ENCODE measurements at regions not wholly inside any gene's neighbourhood (a gene's known extent, or its start where the extent isn't known, plus 50 kb on each side); places are given as distances from the start of the nearest gene placed in this dataset.

GRCh38 chr2:12615509-12615908 is 101.2 kb upstream of the TRIB2 start:
- no peaks in the 10 kb centered on the region for H3K4me1 ChIP-seq (ENCODE audit: control insufficient read depth in 1 of 2, insufficient read depth in 2 of 2, low read length in 2 of 2)
- TF ChIP-seq SP1 (IDR thresholded peaks at IDR 0.05; ENCODE audit: low read depth): no peak
- TF ChIP-seq, protein P1, sequence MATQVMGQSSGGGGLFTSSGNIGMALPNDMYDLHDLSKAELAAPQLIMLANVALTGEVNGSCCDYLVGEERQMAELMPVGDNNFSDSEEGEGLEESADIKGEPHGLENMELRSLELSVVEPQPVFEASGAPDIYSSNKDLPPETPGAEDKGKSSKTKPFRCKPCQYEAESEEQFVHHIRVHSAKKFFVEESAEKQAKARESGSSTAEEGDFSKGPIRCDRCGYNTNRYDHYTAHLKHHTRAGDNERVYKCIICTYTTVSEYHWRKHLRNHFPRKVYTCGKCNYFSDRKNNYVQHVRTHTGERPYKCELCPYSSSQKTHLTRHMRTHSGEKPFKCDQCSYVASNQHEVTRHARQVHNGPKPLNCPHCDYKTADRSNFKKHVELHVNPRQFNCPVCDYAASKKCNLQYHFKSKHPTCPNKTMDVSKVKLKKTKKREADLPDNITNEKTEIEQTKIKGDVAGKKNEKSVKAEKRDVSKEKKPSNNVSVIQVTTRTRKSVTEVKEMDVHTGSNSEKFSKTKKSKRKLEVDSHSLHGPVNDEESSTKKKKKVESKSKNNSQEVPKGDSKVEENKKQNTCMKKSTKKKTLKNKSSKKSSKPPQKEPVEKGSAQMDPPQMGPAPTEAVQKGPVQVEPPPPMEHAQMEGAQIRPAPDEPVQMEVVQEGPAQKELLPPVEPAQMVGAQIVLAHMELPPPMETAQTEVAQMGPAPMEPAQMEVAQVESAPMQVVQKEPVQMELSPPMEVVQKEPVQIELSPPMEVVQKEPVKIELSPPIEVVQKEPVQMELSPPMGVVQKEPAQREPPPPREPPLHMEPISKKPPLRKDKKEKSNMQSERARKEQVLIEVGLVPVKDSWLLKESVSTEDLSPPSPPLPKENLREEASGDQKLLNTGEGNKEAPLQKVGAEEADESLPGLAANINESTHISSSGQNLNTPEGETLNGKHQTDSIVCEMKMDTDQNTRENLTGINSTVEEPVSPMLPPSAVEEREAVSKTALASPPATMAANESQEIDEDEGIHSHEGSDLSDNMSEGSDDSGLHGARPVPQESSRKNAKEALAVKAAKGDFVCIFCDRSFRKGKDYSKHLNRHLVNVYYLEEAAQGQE (IDR thresholded peaks at IDR 0.05; ENCODE audit: low read depth): no peak
- TF ChIP-seq POLR2AphosphoS5 (IDR thresholded peaks at IDR 0.05; ENCODE audit: low read depth, low read length): no peak
- TF ChIP-seq, protein P2, sequence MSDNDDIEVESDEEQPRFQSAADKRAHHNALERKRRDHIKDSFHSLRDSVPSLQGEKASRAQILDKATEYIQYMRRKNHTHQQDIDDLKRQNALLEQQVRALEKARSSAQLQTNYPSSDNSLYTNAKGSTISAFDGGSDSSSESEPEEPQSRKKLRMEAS (IDR thresholded peaks at IDR 0.05): no peak
- TF ChIP-seq ZNF274 (IDR thresholded peaks at IDR 0.05; ENCODE audit: low read depth, low read length): no peak
- no peak for TF ChIP-seq POLR2A (IDR thresholded peaks at IDR 0.05; ENCODE audit: borderline replicate concordance, extremely low read depth, insufficient read depth, insufficient read length)
- TF ChIP-seq JUND (IDR thresholded peaks at IDR 0.05): no peak
- TF ChIP-seq EZH2phosphoT487 (IDR thresholded peaks at IDR 0.05; ENCODE audit: borderline replicate concordance): no peak
- no peak for TF ChIP-seq YY1 (IDR thresholded peaks at IDR 0.05; ENCODE audit: extremely low read depth, insufficient replicate concordance, low read depth, low read length)
- no peak for TF ChIP-seq CEBPB (IDR thresholded peaks at IDR 0.05; ENCODE audit: low read depth)
- TF ChIP-seq, protein P3, sequence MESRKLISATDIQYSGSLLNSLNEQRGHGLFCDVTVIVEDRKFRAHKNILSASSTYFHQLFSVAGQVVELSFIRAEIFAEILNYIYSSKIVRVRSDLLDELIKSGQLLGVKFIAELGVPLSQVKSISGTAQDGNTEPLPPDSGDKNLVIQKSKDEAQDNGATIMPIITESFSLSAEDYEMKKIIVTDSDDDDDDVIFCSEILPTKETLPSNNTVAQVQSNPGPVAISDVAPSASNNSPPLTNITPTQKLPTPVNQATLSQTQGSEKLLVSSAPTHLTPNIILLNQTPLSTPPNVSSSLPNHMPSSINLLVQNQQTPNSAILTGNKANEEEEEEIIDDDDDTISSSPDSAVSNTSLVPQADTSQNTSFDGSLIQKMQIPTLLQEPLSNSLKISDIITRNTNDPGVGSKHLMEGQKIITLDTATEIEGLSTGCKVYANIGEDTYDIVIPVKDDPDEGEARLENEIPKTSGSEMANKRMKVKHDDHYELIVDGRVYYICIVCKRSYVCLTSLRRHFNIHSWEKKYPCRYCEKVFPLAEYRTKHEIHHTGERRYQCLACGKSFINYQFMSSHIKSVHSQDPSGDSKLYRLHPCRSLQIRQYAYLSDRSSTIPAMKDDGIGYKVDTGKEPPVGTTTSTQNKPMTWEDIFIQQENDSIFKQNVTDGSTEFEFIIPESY (IDR thresholded peaks at IDR 0.05; ENCODE audit: extremely low read depth, insufficient replicate concordance, low read length): no peak
- TF ChIP-seq ELF1 (IDR thresholded peaks at IDR 0.05; ENCODE audit: borderline replicate concordance, low read depth): no peak
- no peak for TF ChIP-seq CBX3 (IDR thresholded peaks at IDR 0.05; ENCODE audit: low read depth)
- TF ChIP-seq EGR1 (IDR thresholded peaks at IDR 0.05; ENCODE audit: low read depth): no peak
- TF ChIP-seq, protein P4, sequence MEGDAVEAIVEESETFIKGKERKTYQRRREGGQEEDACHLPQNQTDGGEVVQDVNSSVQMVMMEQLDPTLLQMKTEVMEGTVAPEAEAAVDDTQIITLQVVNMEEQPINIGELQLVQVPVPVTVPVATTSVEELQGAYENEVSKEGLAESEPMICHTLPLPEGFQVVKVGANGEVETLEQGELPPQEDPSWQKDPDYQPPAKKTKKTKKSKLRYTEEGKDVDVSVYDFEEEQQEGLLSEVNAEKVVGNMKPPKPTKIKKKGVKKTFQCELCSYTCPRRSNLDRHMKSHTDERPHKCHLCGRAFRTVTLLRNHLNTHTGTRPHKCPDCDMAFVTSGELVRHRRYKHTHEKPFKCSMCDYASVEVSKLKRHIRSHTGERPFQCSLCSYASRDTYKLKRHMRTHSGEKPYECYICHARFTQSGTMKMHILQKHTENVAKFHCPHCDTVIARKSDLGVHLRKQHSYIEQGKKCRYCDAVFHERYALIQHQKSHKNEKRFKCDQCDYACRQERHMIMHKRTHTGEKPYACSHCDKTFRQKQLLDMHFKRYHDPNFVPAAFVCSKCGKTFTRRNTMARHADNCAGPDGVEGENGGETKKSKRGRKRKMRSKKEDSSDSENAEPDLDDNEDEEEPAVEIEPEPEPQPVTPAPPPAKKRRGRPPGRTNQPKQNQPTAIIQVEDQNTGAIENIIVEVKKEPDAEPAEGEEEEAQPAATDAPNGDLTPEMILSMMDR (IDR thresholded peaks at IDR 0.05 in 2 of 3, conservative IDR thresholded peaks at IDR 0.05 in 1 of 3; ENCODE audit: borderline replicate concordance in 1 of 3, insufficient read depth in 1 of 3, low read depth in 2 of 3, low read length in 2 of 3): no peak
- no peak for TF ChIP-seq SRF (IDR thresholded peaks at IDR 0.05; ENCODE audit: low read depth)
- TF ChIP-seq TCF7L2 (IDR thresholded peaks at IDR 0.05; ENCODE audit: borderline replicate concordance, extremely low read depth, insufficient read depth, insufficient read length): no peak
- TF ChIP-seq SIN3A (IDR thresholded peaks at IDR 0.05; ENCODE audit: low read depth): no peak
- TF ChIP-seq ATF3 (IDR thresholded peaks at IDR 0.05): no peak
- no peaks in the 10 kb centered on the region for H3K9me3 ChIP-seq (ENCODE audit: control insufficient read depth in 1 of 2, insufficient read depth in 1 of 2, low read depth in 1 of 2, low read length in 2 of 2)
- H2AFZ ChIP-seq (ENCODE audit: low read depth, low read length, poor library complexity, severe bottlenecking): no peak overlapping the region
- intact Hi-C loops (cut with micrococcal nuclease): no loop called here
- H3K79me2 ChIP-seq (ENCODE audit: insufficient read depth, low read length): no peaks in the 10 kb centered on the region
- no peaks in the 10 kb centered on the region for H3K27me3 ChIP-seq (ENCODE audit: insufficient read depth, low read length)
- no peak overlapping the region for H3K4me3 ChIP-seq (replicated peaks in 1 of 2; ENCODE audit: low read depth in 1 of 2, low read length in 2 of 2)
- no peaks in the 10 kb centered on the region for H3K9me2 ChIP-seq (ENCODE audit: insufficient read depth)
- DNase-seq (ENCODE audit: low read depth, low spot score) (no peak), ATAC-seq (no peak)
- H4K20me1 ChIP-seq (ENCODE audit: insufficient read depth): no peaks in the 10 kb centered on the region
- H3K4me2 ChIP-seq (ENCODE audit: low read length): no peak overlapping the region
- no peaks in the 10 kb centered on the region for H3K36me3 ChIP-seq (ENCODE audit: control insufficient read depth in 1 of 2, insufficient read depth in 2 of 2, low read length in 2 of 2)
- ChIA-PET RAD21 (ENCODE audit: low non-redundant PET in 1 of 2, low total read pairs in 2 of 2, uncharacterized antibody in 2 of 2, unreplicated experiment in 2 of 2) (no interaction called here), POLR2A (no interaction called here), CTCF (no interaction called here)
- no TSS peak for BruUV-seq (replicated peaks)
- H3K9ac ChIP-seq (ENCODE audit: low read length): no peak overlapping the region
- no peak overlapping the region for H3K27ac ChIP-seq (ENCODE audit: low read depth, low read length)
